GM18502 (cell line): ENCODE measurements at regions not wholly inside any gene's neighbourhood (a gene's known extent, or its start where the extent isn't known, plus 50 kb on each side); places are given as distances from the start of the nearest gene placed in this dataset.
"Not testable (repeated sequence)": the region's sequence is repeated elsewhere in the genome, so short reads cannot be mapped to it uniquely, and the experiment has no call there.

Experiments
- ATAC-seq: cut with Tn5 transposase; IDR thresholded peaks from one replicate; pipeline ENCODE4 v1.9.1; 2021; ENCODE audit warnings: mild to moderate bottlenecking; ENCODE audit not compliant: unreplicated experiment, poor library complexity

GRCh38 chr1:121048769-121049443 is 135.2 kb downstream of the FAM72B start:
- ATAC-seq = not testable (repeated sequence)

- not testable (repeated sequence) for ATAC-seq
These were observed 134.0 kb downstream of the FAM72B start for GRCh38 chr1:121050097-121050496.

- not testable (repeated sequence) for ATAC-seq
These were observed 132.9 kb downstream of the FAM72B start for GRCh38 chr1:121051161-121051790.

- not testable (repeated sequence) for ATAC-seq
These were observed 132.0 kb downstream of the FAM72B start for GRCh38 chr1:121052081-121052660.

GRCh38 chr1:121054928-121055327 is 129.2 kb downstream of the FAM72B start:
- ATAC-seq = not testable (repeated sequence)

GRCh38 chr1:121066925-121067324 is 117.2 kb downstream of the FAM72B start:
- not testable (repeated sequence) for ATAC-seq

- ATAC-seq = not testable (repeated sequence)
These were observed 115.2 kb downstream of the FAM72B start for GRCh38 chr1:121068738-121069499.

- not testable (repeated sequence) for ATAC-seq
These were observed 110.3 kb downstream of the FAM72B start for GRCh38 chr1:121073852-121074251.

GRCh38 chr1:121075254-121075805 is 108.8 kb downstream of the FAM72B start:
- not testable (repeated sequence) for ATAC-seq

GRCh38 chr1:121076674-121077073 is 107.5 kb downstream of the FAM72B start:
- peak; percentile 97 for ATAC-seq

- ATAC-seq = not testable (repeated sequence)
These were observed 104.5 kb downstream of the FAM72B start for GRCh38 chr1:121079655-121080054.

GRCh38 chr1:121080197-121080903 is 103.8 kb downstream of the FAM72B start:
- ATAC-seq = not testable (repeated sequence)

- ATAC-seq = not testable (repeated sequence)
These were observed 103.3 kb downstream of the FAM72B start for GRCh38 chr1:121080904-121081264.

GRCh38 chr1:121081625-121082199 is 102.4 kb downstream of the FAM72B start:
- not testable (repeated sequence) for ATAC-seq

GRCh38 chr1:121082995-121083394 is 101.1 kb downstream of the FAM72B start:
- ATAC-seq = not testable (repeated sequence)

- ATAC-seq = not testable (repeated sequence)
These were observed 97.9 kb downstream of the FAM72B start for GRCh38 chr1:121086249-121086648.

GRCh38 chr1:121087221-121087620 is 96.9 kb downstream of the FAM72B start:
- ATAC-seq = not testable (repeated sequence)

GRCh38 chr1:121088568-121088967 is 95.6 kb downstream of the FAM72B start:
- ATAC-seq = not testable (repeated sequence)

GRCh38 chr1:121092329-121092968 is 91.7 kb downstream of the FAM72B start:
- ATAC-seq = not testable (repeated sequence)
